ENCODE measurements at regions not wholly inside any gene's neighbourhood (a gene's known extent, or its start where the extent isn't known, plus 50 kb on each side); places are given as distances from the start of the nearest gene placed in this dataset.

DNA sequence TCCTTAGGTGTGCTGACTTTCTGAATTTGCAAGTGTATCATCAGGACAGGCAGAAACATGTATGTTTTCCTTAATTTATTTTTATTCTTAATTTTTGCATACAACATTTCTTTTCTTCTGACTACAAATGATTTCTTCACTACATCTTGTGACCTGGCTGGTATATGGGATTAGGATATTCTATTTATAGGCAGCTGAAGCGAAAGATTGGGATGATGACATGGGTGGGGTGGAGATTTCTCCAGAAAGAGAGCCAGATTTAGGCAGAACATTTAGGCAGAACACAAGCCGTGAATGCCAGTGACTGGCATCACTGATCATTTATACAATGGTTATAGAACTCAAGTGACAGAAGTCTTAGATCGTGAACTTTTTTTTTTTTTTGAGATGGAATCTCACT lies 256.7 kb downstream of the KLF6 start:
- TF ChIP-seq ZFX (IDR thresholded peaks at IDR 0.05; ENCODE audit: borderline replicate concordance): no peak
- TF ChIP-seq, protein P1, sequence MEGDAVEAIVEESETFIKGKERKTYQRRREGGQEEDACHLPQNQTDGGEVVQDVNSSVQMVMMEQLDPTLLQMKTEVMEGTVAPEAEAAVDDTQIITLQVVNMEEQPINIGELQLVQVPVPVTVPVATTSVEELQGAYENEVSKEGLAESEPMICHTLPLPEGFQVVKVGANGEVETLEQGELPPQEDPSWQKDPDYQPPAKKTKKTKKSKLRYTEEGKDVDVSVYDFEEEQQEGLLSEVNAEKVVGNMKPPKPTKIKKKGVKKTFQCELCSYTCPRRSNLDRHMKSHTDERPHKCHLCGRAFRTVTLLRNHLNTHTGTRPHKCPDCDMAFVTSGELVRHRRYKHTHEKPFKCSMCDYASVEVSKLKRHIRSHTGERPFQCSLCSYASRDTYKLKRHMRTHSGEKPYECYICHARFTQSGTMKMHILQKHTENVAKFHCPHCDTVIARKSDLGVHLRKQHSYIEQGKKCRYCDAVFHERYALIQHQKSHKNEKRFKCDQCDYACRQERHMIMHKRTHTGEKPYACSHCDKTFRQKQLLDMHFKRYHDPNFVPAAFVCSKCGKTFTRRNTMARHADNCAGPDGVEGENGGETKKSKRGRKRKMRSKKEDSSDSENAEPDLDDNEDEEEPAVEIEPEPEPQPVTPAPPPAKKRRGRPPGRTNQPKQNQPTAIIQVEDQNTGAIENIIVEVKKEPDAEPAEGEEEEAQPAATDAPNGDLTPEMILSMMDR (IDR thresholded peaks at IDR 0.05): no peak
- H3K27ac ChIP-seq: no peak overlapping the region

DNA sequence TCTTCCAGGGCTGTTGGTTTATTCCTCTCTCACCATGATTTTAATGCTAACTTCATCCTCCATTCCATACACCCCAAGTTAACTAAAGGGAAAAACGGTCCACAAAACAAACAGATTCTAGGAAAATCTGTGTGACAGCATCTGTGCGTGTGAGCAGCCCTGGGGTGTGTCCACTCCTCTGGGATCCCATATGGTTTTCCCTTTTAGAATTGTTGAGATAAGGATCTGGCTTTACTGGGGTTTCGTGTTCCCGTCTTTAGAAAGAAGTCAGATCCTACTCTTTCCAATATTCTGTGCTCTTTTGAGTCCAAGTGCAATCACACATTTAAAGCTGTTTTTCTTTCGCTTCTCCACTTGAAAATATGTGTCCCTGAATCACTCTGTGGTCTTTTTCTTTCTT lies 257.1 kb downstream of the KLF6 start:
- H3K27ac ChIP-seq: no peak overlapping the region
- TF ChIP-seq, protein P1 (IDR thresholded peaks at IDR 0.05): no peak
- no peak for TF ChIP-seq ZFX (IDR thresholded peaks at IDR 0.05; ENCODE audit: borderline replicate concordance)

DNA sequence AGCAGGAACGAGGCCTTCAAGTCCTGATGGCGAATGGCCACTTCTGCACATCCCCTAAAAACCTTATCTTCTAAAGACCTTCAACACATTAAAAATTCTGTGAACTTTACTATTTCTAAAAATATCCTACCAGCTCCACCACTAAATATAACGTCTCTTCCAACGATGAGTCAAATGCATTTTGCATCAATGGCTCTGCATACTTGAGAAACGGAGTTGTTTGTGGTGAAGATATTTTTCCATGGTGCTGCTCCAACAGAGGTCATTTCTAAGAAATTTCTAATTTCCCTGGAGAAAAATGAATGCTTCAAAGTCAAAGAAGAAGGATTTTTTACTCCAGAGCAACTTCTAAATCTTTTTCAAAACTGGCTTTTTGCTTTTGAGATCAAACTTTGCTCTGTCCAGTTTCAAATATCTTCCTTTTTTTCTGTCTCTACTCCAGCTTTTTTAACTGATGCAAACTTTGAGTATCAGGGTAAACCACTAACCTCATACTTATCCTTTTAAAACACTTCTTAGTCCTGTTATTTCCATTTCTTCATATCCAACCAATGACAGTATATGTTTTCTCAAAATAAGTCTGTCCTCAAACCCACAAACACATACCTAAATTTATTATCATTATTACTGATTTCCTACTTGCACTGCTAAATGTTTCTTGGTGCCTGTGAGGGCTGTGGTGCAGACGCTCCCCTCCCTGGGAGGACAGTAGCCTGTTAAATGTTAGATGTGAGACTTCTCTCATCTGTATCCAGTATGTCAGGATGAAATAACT lies 258.1 kb downstream of the KLF6 start:
- TF ChIP-seq ZFX (IDR thresholded peaks at IDR 0.05; ENCODE audit: borderline replicate concordance): no peak
- TF ChIP-seq, protein P1 (IDR thresholded peaks at IDR 0.05): no peak
- no peak overlapping the region for H3K27ac ChIP-seq

DNA sequence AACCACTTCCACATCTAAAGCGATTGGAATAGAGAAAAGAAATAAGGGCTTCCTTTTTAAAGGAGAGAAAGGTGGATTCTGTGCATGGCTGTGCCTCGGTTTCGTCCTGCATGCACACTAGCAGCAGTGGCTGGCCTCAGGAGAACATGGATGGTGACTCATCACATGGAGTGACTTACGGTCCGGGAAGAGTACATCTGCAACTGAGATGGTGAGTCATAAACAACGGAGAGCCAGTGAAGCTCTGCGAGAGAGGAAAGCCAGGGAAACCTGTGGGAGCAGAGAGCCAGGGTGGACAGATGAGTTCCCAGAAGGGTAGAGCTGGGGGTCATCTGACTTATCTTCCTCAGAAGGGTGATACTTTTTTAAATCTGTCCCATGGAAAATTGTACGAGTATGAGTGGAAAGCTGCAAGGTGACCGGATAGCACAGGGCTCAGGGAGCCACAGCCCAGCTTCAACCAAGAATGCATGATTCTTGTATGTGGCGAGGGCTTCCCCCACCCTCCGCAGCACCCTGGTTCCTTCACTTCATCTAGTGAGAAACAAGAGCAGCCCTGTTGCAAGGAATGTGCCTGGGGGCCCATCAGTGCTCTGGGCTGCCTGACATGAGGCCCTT lies 259.1 kb downstream of the KLF6 start:
- TF ChIP-seq, protein P1 (IDR thresholded peaks at IDR 0.05): no peak
- TF ChIP-seq ZFX (IDR thresholded peaks at IDR 0.05; ENCODE audit: borderline replicate concordance): no peak
- H3K27ac ChIP-seq: no peak overlapping the region

DNA sequence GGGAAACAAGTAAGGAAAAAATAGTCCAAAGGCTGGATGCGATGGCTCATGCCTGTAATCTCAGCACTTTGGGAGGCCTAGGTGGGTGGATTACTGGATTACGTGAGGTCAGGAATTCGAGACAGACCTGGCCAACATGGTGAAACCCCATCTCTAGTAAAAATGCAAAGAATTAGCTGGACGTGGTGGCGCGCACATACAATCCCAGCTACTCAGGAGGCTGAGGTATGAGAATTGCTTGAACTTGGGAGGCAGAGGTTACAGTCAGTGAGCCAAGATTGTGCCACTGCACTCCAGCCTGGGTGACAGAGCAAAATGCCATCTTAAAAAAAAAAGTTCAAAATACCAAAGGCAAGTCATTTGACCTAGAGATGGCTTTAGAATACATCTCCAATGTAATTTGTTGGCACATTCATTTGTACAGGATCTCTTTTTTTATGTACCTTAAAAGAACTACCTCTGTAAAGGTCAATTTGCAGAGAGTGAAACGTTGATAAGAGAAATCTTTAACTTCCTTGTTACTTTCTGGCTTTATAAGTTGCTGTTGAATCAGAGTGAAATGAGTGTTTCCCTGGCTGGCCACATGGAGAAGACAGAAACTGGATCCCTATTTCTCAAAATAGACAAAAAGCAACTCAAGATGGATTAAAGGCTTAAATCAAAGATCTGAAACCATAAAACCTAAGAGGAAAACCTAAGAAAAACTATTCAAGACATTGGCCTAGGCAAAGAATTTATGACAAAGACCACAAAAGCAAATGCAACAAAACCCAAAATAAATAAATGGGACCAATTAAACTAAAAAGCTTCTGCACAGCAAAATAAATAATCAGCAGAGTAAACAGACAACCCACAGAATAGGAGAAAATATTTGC lies 260.7 kb downstream of the KLF6 start:
- no peak overlapping the region for H3K27ac ChIP-seq
- no peak for TF ChIP-seq ZFX (IDR thresholded peaks at IDR 0.05; ENCODE audit: borderline replicate concordance)

DNA sequence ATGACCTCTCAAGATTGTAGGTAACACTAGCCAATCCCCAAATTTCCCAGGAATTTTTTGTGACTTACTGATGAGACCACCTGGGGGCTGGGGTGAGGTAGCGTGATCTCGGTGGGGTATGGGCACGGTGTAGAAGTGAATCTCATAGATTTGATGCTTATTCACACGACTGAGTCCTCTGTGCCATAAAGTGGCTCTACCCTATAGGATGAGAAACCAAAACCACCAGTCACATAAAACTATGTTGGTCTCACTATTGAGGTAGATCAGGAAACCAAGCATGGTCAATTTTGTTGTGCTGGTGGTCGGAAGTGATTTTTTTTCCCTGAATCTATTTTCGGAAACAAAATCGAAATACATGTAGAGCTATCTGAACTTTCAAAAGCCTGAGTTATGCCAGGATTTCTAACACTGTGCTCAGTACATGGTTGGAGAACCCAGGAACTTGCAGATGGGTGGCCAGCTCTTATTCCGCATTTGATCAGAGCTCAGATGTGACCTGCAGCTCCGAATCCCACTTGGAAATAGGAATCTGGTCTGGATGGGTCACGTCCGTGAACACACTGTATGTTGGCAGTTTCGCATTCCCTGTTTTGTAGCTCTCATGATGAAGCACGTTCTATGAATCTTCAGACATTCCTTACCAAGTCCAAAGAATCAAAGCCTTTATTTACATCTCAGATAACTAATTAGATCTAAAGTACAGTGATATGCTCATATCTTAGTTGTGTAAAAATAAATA lies 261.5 kb downstream of the KLF6 start:
- TF ChIP-seq, protein P1 (IDR thresholded peaks at IDR 0.05): no peak
- TF ChIP-seq ZFX (IDR thresholded peaks at IDR 0.05; ENCODE audit: borderline replicate concordance): no peak

DNA sequence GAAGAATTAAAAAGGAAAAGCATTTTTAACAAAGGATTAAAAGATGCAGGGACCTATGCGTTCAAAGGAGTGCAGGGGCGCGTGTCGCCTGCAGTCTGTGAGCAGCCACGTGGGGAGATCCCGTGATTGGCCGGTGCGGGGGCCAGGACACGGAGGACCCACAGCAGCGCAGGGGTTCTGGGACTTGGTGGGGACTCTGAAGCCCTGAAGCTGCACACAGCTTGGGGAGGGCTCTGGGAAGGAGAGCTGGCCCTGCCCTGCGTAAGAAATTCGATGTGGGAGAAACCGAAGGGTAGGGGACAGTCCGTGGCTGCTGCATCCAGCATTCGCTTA lies 268.1 kb downstream of the KLF6 start:
- TF ChIP-seq, protein P1 (IDR thresholded peaks at IDR 0.05): no peak
- TF ChIP-seq ZFX (IDR thresholded peaks at IDR 0.05; ENCODE audit: borderline replicate concordance): no peak

More for the DNA sequence above, 261.5 kb downstream of the KLF6 start:
- no peak overlapping the region for H3K27ac ChIP-seq

More for the DNA sequence above, 268.1 kb downstream of the KLF6 start:
- no peak overlapping the region for H3K27ac ChIP-seq

Data from 22Rv1 (cell line).